ENCODE measurements at regions not wholly inside any gene's neighbourhood (a gene's known extent, or its start where the extent isn't known, plus 50 kb on each side); places are given as distances from the start of the nearest gene placed in this dataset.

- H3K9me3 Mint-ChIP-seq = no peaks in the 10 kb centered on the region; the same call in 1 of the 2 replicates
- peaks cover 31% of the 10 kb centered on the region for H3K4me1 Mint-ChIP-seq (ENCODE audit: low read depth)
- peak; percentile 62 for TF ChIP-seq CTCF (IDR thresholded peaks at IDR 0.05)
- H3K27ac Mint-ChIP-seq = no peak overlapping the region
- H3K36me3 Mint-ChIP-seq (ENCODE audit: low read depth) = peaks cover under 1% of the 10 kb centered on the region
- H3K27me3 Mint-ChIP-seq (ENCODE audit: insufficient read depth) = no peaks in the 10 kb centered on the region
- no peak for DNase-seq
- no peak overlapping the region for H3K4me3 Mint-ChIP-seq
These were observed 213.6 kb downstream of the CENPF start for GRCh38 chr1:214816603-214817002.

GRCh38 chr1:214823311-214824117, 220.5 kb downstream of the CENPF start:
- no peak for DNase-seq
- Mint-ChIP-seq H3K27ac (no peak overlapping the region), H3K9me3 (peaks cover 15% of the 10 kb centered on the region), H3K4me1 (ENCODE audit: low read depth) (peaks cover 30% of the 10 kb centered on the region), H3K36me3 (ENCODE audit: low read depth) (peaks cover 34% of the 10 kb centered on the region), H3K27me3 (ENCODE audit: insufficient read depth) (no peaks in the 10 kb centered on the region; the same call in 1 of the 2 replicates), H3K4me3 (no peak overlapping the region)
- no peak for TF ChIP-seq CTCF (IDR thresholded peaks at IDR 0.05)

GRCh38 chr1:214824763-214825162, 221.8 kb downstream of the CENPF start:
- no peak for DNase-seq
- Mint-ChIP-seq H3K27me3 (ENCODE audit: insufficient read depth) (no peaks in the 10 kb centered on the region; the same call in 1 of the 2 replicates), H3K4me3 (no peak overlapping the region), H3K9me3 (peaks cover 17% of the 10 kb centered on the region), H3K36me3 (ENCODE audit: low read depth) (peaks cover 37% of the 10 kb centered on the region), H3K27ac (no peak overlapping the region), H3K4me1 (ENCODE audit: low read depth) (peaks cover 30% of the 10 kb centered on the region)
- no peak for TF ChIP-seq CTCF (IDR thresholded peaks at IDR 0.05)

- H3K27ac Mint-ChIP-seq = no peak overlapping the region
- no peak for DNase-seq
- no peak for TF ChIP-seq CTCF (IDR thresholded peaks at IDR 0.05)
- no peak overlapping the region for H3K4me3 Mint-ChIP-seq
- H3K27me3 Mint-ChIP-seq (ENCODE audit: insufficient read depth) = no peaks in the 10 kb centered on the region; the same call in 1 of the 2 replicates
- peaks cover 17% of the 10 kb centered on the region for H3K9me3 Mint-ChIP-seq
- H3K4me1 Mint-ChIP-seq (ENCODE audit: low read depth) = peaks cover 31% of the 10 kb centered on the region
- H3K36me3 Mint-ChIP-seq (ENCODE audit: low read depth) = peaks cover 37% of the 10 kb centered on the region
These were observed 223.6 kb downstream of the CENPF start for GRCh38 chr1:214826619-214827018.

- Mint-ChIP-seq H3K36me3 (ENCODE audit: low read depth) (peaks cover 41% of the 10 kb centered on the region), H3K27ac (no peak overlapping the region), H3K4me1 (ENCODE audit: low read depth) (peaks cover 36% of the 10 kb centered on the region), H3K9me3 (peaks cover 17% of the 10 kb centered on the region), H3K4me3 (no peak overlapping the region), H3K27me3 (ENCODE audit: insufficient read depth) (no peaks in the 10 kb centered on the region; the same call in 1 of the 2 replicates)
- DNase-seq = no peak
- no peak for TF ChIP-seq CTCF (IDR thresholded peaks at IDR 0.05)
These were observed 224.9 kb downstream of the CENPF start for GRCh38 chr1:214827883-214828282.
